ENCODE measurements at regions not wholly inside any gene's neighbourhood (a gene's known extent, or its start where the extent isn't known, plus 50 kb on each side); places are given as distances from the start of the nearest gene placed in this dataset.

- no peaks in the 10 kb centered on the region for H3K36me3 ChIP-seq
- no peaks in the 10 kb centered on the region for H3K27me3 ChIP-seq
- H3K9me3 ChIP-seq: no peaks in the 10 kb centered on the region
- no peak for TF ChIP-seq CTCF (IDR thresholded peaks at IDR 0.05; ENCODE audit: low read depth, low read length)
- no peak for DNase-seq
- no peak overlapping the region for H3K4me3 ChIP-seq (ENCODE audit: low read depth, low read length)
- no peaks in the 10 kb centered on the region for H3K4me1 ChIP-seq
These were observed 355.0 kb upstream of the PCDH20 start for GRCh38 chr13:61770681-61771080.

DNA sequence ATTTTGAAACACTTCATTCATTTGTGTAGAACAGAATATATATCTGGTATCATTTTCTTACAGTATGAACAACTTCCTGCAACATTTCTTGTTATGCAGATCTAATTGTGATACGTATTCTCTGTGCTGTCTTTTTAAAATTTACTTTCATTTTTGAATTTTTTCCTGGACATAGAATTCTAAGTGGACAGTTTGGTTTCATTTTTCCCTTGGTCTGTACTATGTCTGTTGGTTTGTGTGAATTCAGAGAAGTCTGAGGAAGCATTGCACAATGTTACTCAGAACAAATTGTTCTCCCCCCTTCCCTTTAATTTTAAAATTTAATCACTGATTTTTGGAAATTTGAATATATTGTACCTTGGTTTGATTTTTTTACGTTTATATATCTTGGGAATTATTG is 352.5 kb upstream of the PCDH20 start:
- Histone ChIP-seq H3K27me3 (no peaks in the 10 kb centered on the region), H3K9me3 (no peaks in the 10 kb centered on the region), H3K36me3 (no peaks in the 10 kb centered on the region), H3K4me1 (no peaks in the 10 kb centered on the region), H3K4me3 (ENCODE audit: low read depth, low read length) (no peak overlapping the region)
- DNase-seq: no peak
- no peak for TF ChIP-seq CTCF (IDR thresholded peaks at IDR 0.05; ENCODE audit: low read depth, low read length)

- no peak for DNase-seq
- no peaks in the 10 kb centered on the region for H3K36me3 ChIP-seq
- no peak for TF ChIP-seq CTCF (IDR thresholded peaks at IDR 0.05; ENCODE audit: low read depth, low read length)
- no peaks in the 10 kb centered on the region for H3K9me3 ChIP-seq
- H3K4me3 ChIP-seq (ENCODE audit: low read depth, low read length): no peak overlapping the region
- H3K27me3 ChIP-seq: no peaks in the 10 kb centered on the region
- no peaks in the 10 kb centered on the region for H3K4me1 ChIP-seq
These were observed 351.0 kb upstream of the PCDH20 start for GRCh38 chr13:61766667-61767058.

DNA sequence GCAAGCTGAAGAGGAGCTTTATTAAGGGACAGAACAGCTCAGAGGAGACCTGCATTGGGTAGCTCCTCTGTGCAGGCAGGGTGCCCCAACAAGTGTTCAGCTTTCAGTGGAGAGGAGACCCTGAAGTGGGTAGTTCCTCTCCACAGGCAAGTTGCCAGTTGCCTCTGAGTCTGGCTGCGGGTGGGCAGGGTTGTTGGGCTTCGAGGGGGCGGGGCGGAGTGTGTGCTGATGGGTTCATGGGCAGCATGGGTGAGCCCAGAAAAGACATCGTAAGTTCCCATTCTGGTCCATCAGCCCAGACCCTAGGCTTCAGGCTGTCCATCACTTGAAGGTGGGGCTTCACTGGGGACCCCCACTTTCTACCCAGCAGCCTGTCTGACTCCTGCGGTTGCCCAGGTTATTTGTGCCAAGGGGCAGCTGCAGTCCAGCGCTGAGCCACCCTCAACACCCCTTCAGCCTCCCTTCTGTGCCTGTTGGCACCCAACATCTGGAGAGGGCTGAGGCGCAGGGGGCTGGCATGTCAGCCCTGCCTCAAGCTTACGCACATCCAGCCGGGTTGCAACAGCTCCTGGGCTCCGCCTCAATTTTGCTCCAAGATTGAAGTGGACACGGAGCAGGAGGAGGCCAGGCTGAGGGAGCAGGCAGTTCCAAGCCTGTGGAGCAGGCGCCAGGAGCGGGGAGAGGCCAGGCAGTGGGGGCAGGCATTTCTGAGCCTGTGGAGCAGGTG is 350.5 kb upstream of the PCDH20 start:
- Histone ChIP-seq H3K27me3 (no peaks in the 10 kb centered on the region), H3K4me1 (no peaks in the 10 kb centered on the region), H3K36me3 (no peaks in the 10 kb centered on the region), H3K4me3 (ENCODE audit: low read depth, low read length) (no peak overlapping the region), H3K9me3 (no peaks in the 10 kb centered on the region)
- DNase-seq: no peak
- TF ChIP-seq CTCF (IDR thresholded peaks at IDR 0.05; ENCODE audit: low read depth, low read length): no peak

- Histone ChIP-seq H3K4me3 (ENCODE audit: low read depth, low read length) (no peak overlapping the region), H3K9me3 (no peaks in the 10 kb centered on the region), H3K27me3 (no peaks in the 10 kb centered on the region), H3K36me3 (no peaks in the 10 kb centered on the region), H3K4me1 (no peaks in the 10 kb centered on the region)
- no peak for TF ChIP-seq CTCF (IDR thresholded peaks at IDR 0.05; ENCODE audit: low read depth, low read length)
- DNase-seq: no peak
These were observed 349.6 kb upstream of the PCDH20 start for GRCh38 chr13:61765181-61765742.

DNA sequence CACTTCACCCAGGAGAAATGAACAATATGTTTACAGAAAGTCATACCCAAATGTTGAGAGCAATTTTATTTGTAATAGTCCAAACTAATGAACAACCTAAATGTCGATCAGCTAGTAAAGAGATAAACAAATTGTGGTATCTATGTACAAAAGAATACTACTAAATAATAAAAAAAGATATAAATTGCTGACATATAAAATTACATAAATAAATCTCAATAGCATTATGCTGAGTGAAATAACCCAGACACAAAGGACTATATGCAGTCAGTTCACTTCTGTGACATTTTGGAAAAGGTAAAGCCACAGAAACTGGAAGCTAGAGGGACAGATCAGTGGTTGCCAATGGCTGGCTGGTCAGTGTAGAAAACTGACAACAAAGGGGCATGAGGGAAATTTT is 346.0 kb upstream of the PCDH20 start:
- no peaks in the 10 kb centered on the region for H3K9me3 ChIP-seq
- H3K27me3 ChIP-seq: no peaks in the 10 kb centered on the region
- DNase-seq: no peak
- no peak for TF ChIP-seq CTCF (IDR thresholded peaks at IDR 0.05; ENCODE audit: low read depth, low read length)
- no peak overlapping the region for H3K4me3 ChIP-seq (ENCODE audit: low read depth, low read length)
- no peaks in the 10 kb centered on the region for H3K36me3 ChIP-seq
- H3K4me1 ChIP-seq: no peaks in the 10 kb centered on the region

Data from BE2C (cell line).